Stimulated activated memory B cell treated with anti-CD40 and anti-IgM and Interleukin-4, amounts not matched to agents 10 μg/mL and 1 μg/mL and 100 μg/mL, for 72 hours (primary cell): ENCODE measurements at regions not wholly inside any gene's neighbourhood (a gene's known extent, or its start where the extent isn't known, plus 50 kb on each side); places are given as distances from the start of the nearest gene placed in this dataset.

Source experiments
- ATAC-seq: fragments of 150-1000 bp; cut with Tn5 transposase; 2 replicates; pipeline ENCODE4 v1.10.0; 2021
- H3K27ac Mint-ChIP-seq: one replicate; pipeline ENCODE4 v1.8.0; 2022; ENCODE audit warnings: mild to moderate bottlenecking, mixed read lengths
- H3K27me3 Mint-ChIP-seq: one replicate; pipeline ENCODE4 v1.8.0; 2022; ENCODE audit warnings: mixed read lengths
- H3K36me3 Mint-ChIP-seq: one replicate; pipeline ENCODE4 v1.8.0; 2022; ENCODE audit warnings: mixed read lengths
- H3K4me1 Mint-ChIP-seq: one replicate; pipeline ENCODE4 v1.8.0; 2022; ENCODE audit warnings: mixed read lengths
- H3K4me3 Mint-ChIP-seq: one replicate; pipeline ENCODE4 v1.8.0; 2022; ENCODE audit warnings: mild to moderate bottlenecking, moderate library complexity, mixed read lengths
- H3K9me3 Mint-ChIP-seq: one replicate; pipeline ENCODE4 v1.8.0; 2022; ENCODE audit warnings: mixed read lengths

DNA sequence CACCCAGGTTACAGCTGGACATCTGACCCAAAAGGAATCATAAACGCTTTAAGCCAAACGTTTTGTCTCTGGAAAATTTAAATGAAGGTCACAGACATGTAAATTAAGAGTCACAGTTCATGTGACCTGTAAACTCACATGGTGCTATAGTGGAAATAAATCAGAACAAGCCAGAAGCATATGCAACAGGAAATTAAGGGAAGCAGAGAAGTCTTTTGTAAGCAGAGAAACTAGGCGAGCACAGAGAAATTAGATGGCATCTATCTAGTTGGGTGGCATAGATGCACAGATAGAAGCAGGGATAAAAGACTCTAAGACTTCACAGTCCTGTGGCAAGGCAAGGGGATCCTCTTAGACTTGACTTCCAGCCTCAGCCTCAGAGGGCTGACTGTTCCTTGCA is 264.8 kb downstream of the GASK1B start:
- Mint-ChIP-seq H3K27me3 (no peaks in the 10 kb centered on the region), H3K27ac (no peak overlapping the region), H3K4me3 (no peak overlapping the region), H3K36me3 (no peaks in the 10 kb centered on the region), H3K9me3 (no peaks in the 10 kb centered on the region), H3K4me1 (no peaks in the 10 kb centered on the region)
- no peak for ATAC-seq

DNA sequence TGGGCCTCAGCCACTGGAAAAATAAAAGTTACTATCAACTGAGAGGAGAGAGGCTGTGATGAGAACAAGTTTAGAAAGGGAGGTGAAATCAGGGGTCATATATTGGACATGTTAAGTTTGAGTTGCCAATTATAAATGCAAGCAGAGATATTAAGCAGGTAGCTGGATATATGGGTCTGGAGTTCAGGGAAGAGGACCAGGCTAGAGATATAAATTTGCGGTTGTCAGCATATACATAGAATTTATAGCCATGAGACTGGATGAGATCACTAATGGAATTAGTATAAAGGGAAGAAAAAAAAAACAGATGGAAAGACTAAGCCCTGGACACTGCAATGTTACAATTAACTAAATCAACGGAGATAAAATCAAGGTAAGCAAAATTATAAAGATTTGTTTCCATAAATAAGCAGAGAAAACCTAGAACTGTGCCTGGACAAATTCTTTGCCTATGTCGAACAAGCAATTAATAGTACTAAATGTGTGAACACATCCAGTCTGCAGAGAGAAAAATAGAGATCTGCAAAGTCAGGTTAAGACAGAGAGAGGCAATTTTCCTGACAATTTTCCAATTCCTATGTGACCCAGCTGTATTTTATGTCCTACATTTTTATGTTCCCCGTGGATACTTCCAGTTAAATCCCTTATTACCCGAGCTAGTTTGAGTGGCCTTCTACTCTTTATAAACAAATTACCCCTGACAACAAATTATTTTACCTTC is 265.4 kb downstream of the GASK1B start:
- no peak overlapping the region for H3K4me3 Mint-ChIP-seq
- no peak for ATAC-seq
- no peaks in the 10 kb centered on the region for H3K4me1 Mint-ChIP-seq
- H3K36me3 Mint-ChIP-seq: no peaks in the 10 kb centered on the region
- H3K9me3 Mint-ChIP-seq: no peaks in the 10 kb centered on the region
- no peak overlapping the region for H3K27ac Mint-ChIP-seq
- no peaks in the 10 kb centered on the region for H3K27me3 Mint-ChIP-seq

DNA sequence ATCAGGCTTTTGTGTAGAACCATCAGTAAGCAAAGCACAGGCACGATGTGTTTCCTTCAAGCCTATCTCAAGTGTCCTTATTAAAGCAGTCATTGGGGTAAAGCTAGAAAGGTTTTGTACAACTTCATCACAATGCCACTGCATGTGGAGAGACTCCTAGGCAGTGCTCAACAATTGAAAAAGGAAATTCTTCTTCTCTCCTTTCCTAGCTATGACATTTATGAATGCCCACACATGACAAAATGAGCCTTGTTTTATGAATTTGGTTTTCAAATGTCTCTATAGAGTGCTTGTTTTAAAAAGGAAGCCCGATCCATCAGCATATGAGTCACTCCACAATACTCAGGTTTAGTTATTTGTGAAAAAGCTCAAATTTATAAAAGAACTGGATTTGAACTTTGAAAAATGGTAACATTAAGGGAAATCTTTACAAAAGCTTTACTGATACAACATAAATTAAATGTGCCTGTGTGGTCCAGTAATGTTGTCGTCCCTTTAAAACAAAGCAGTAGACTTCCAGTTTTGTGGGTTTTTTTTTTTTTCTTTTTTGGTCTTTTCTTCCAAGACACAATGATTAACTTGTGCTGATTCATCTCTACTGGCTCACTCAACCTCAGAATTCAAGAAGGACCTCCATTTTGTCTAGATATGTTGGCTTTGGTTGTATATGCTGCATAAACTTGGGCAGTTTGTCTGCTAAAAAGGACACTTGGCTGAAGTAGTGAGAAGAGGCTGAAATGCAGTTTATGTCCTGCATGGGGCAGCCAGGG is 273.8 kb downstream of the GASK1B start:
- Mint-ChIP-seq H3K36me3 (no peaks in the 10 kb centered on the region), H3K4me3 (no peak overlapping the region), H3K9me3 (no peaks in the 10 kb centered on the region), H3K4me1 (no peaks in the 10 kb centered on the region), H3K27ac (no peak overlapping the region), H3K27me3 (no peaks in the 10 kb centered on the region)
- ATAC-seq: no peak

DNA sequence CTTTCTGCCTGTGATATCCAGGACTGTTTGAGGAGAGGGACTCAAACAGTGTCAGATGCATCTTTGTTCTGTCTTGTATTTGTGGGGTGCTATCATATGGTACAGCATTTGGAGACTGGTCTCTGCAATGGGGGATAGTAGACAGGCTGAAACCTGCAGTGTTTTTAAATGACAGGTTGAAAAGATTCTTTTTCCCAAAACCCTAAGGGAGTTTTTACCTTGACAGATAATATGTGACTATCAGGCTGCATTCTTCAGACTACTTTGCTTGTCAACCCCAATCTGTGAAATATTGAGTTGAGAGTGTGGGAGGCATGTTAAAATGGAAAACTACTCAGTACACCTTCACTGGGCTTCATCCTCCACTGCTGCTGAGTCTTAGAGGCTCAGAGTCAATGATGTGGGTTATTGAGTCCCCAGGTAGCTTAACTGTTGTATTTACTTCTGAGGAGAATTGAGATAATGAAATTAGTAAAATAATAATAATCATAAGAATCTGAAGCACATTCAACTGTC is 274.9 kb downstream of the GASK1B start:
- ATAC-seq: no peak
- H3K9me3 Mint-ChIP-seq: no peaks in the 10 kb centered on the region
- no peak overlapping the region for H3K27ac Mint-ChIP-seq
- H3K4me3 Mint-ChIP-seq: no peak overlapping the region
- H3K36me3 Mint-ChIP-seq: no peaks in the 10 kb centered on the region
- no peaks in the 10 kb centered on the region for H3K27me3 Mint-ChIP-seq
- no peaks in the 10 kb centered on the region for H3K4me1 Mint-ChIP-seq

DNA sequence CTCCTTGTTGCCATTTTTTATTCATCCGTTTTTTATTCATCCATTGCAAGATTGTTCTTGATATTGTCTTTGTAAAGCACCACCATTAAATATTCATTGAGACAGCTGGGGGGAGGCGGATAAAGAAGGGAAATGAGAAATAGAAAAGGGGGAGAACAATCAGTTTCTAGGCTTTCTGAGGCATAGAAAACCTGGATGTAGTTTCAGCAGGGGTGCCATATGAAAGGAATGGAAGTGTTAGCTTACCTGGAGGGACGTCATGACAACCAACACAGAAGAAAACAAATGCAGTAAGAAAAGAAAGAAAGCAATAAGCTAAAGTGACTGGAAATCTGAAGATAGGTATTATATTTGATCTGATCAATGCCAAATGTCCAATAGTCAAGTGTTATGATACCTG is 276.1 kb downstream of the GASK1B start:
- no peaks in the 10 kb centered on the region for H3K4me1 Mint-ChIP-seq
- H3K9me3 Mint-ChIP-seq: no peaks in the 10 kb centered on the region
- H3K27me3 Mint-ChIP-seq: no peaks in the 10 kb centered on the region
- H3K36me3 Mint-ChIP-seq: no peaks in the 10 kb centered on the region
- H3K27ac Mint-ChIP-seq: no peak overlapping the region
- H3K4me3 Mint-ChIP-seq: no peak overlapping the region
- ATAC-seq: no peak

DNA sequence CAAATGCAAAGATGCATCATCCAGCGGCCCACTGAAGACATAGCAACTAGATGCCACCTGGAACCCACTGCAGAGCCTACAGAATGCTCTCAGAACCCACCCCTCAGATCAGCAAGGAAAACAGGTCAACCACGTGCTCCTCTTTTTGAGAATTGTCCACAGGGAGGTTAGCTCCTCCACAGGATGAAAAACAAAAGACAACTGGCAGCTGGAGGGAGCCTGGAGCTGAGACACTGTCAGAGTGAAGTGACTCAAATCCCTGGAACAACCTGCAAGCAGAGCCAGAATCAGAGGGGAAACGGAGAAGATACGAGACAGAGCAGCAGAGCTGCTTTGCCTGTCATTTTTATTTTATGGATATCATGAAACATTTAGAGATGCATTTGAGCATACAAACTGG is 277.6 kb downstream of the GASK1B start:
- Mint-ChIP-seq H3K27me3 (no peaks in the 10 kb centered on the region), H3K4me1 (no peaks in the 10 kb centered on the region), H3K36me3 (no peaks in the 10 kb centered on the region), H3K9me3 (no peaks in the 10 kb centered on the region), H3K27ac (no peak overlapping the region), H3K4me3 (no peak overlapping the region)
- no peak for ATAC-seq

DNA sequence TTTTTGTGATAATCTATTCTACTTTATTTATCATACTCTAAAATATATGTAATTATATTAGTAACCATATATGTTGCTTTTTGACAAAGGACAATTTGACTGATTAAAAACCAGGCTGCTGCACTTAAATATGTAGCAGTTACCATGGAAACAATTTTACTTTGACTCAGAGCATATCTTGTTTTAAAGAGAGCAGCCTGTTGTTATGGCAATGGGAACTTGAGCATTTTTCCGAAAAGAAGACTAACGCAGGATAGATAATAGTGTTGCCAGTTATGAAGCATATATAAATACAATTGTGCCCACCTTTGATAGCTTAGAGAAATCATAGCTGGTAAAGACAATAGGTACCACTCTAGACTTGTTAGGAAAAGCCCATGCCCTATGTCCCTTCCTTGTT is 283.0 kb downstream of the GASK1B start:
- no peak overlapping the region for H3K27ac Mint-ChIP-seq
- H3K9me3 Mint-ChIP-seq: no peaks in the 10 kb centered on the region
- H3K36me3 Mint-ChIP-seq: no peaks in the 10 kb centered on the region
- no peak overlapping the region for H3K4me3 Mint-ChIP-seq
- H3K27me3 Mint-ChIP-seq: no peaks in the 10 kb centered on the region
- ATAC-seq: no peak
- H3K4me1 Mint-ChIP-seq: no peaks in the 10 kb centered on the region

DNA sequence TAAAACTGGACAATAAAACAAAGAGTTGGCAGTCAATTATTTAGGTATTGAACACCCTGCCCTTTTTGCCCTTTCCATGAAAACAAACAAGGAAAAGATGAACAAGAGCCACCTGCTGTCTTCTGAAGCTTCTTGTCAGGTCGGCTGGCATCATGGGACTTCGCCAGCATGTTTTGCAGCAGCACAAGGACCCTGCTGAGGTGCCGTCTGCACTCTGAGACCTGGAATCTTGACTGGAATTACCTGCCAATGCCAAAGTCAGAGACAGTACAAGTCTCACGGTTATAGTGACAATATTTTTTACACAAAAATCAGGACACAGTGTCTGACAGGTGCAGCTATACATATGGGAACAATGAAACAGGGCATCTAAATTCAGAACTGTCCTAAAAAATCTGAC is 284.5 kb downstream of the GASK1B start:
- Mint-ChIP-seq H3K27me3 (no peaks in the 10 kb centered on the region), H3K4me1 (no peaks in the 10 kb centered on the region), H3K27ac (no peak overlapping the region), H3K9me3 (no peaks in the 10 kb centered on the region), H3K36me3 (no peaks in the 10 kb centered on the region), H3K4me3 (no peak overlapping the region)
- ATAC-seq: no peak

DNA sequence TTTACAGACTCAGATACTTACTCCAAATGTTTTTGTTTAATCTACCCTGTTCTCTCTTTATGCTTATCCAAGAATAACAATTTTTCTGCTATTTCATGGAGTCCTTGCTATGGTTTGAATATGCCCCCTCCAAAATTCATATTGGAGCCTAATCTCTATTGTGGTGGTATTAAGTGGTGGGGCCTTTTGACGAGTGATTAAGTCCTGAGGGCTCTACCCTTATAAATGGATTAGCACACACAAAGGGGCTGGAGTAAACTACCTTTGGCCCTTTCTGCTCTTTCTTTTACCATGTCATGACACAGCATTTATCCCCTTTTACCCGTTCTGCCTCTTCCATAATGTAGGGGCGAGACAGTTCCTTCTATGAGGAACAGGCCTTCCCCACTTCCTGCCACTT is 285.5 kb downstream of the GASK1B start:
- Mint-ChIP-seq H3K9me3 (no peaks in the 10 kb centered on the region), H3K36me3 (no peaks in the 10 kb centered on the region), H3K4me3 (no peak overlapping the region)

DNA sequence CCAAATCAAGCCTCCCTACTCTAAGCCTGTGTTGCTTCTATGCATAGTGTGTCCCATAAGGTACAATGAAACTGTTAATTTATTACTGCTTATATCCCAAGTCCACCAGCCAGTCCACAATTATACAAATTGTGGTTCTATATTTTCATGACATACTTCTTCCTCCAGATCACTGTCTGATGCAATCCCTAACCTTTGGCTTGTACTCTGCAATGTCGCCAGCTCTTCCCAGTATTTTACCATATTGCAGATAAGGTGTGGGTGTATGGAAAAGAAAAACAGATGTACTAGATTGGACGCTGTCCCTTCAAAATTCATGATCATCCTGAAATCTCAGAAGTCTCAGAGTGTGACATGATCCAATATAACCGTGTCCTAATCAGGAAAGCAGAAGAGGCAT is 286.2 kb downstream of the GASK1B start:
- Mint-ChIP-seq H3K27ac (no peak overlapping the region), H3K9me3 (no peaks in the 10 kb centered on the region), H3K4me3 (no peak overlapping the region), H3K27me3 (no peaks in the 10 kb centered on the region), H3K4me1 (no peaks in the 10 kb centered on the region), H3K36me3 (no peaks in the 10 kb centered on the region)
- ATAC-seq: no peak

More for the DNA sequence above, 285.5 kb downstream of the GASK1B start:
- no peaks in the 10 kb centered on the region for H3K27me3 Mint-ChIP-seq
- no peaks in the 10 kb centered on the region for H3K4me1 Mint-ChIP-seq
- no peak for ATAC-seq
- no peak overlapping the region for H3K27ac Mint-ChIP-seq

DNA sequence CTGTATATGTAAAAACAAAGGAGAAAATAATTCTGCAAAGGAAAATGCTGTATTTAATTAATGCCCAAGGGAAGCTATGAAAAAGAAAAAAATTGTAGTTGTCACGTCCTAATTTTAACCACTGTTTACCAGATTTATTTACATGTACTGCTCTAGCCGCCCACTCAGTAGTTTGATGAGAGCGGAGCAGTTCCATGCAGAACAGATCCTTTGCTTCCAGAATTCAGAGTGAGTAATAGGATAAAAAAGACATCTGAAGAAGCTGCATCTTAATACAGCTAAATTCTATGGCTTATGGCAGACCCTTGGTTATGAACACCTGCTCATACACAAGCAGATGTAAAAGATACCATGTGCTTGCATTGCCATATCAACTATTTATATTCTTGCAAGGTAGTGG is 287.0 kb downstream of the GASK1B start:
- Mint-ChIP-seq H3K27ac (no peak overlapping the region), H3K4me3 (no peak overlapping the region), H3K36me3 (no peaks in the 10 kb centered on the region), H3K4me1 (no peaks in the 10 kb centered on the region), H3K27me3 (no peaks in the 10 kb centered on the region), H3K9me3 (no peaks in the 10 kb centered on the region)
- ATAC-seq: no peak

DNA sequence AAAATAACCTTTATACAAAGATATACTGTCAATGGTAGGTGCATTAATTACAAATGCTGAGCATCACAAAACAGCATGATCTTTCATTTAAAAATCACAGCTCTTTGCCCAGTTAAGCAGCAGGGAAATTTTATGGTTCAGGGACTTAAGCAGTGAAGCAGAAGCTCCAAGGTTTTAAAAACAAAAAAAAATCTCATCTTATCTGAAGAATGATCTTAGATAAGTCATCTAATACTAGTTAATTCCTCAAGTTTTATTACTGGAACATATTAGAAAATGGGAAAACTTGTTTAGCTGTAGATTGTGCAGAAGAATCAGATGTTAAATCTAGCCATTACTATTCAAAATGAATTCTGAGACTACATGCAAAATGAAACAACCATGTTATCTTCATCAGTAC is 289.9 kb downstream of the GASK1B start:
- no peaks in the 10 kb centered on the region for H3K4me1 Mint-ChIP-seq
- no peaks in the 10 kb centered on the region for H3K36me3 Mint-ChIP-seq
- no peak overlapping the region for H3K27ac Mint-ChIP-seq
- peaks cover 2% of the 10 kb centered on the region for H3K9me3 Mint-ChIP-seq
- H3K27me3 Mint-ChIP-seq: no peaks in the 10 kb centered on the region
- H3K4me3 Mint-ChIP-seq: no peak overlapping the region
- ATAC-seq: no peak

DNA sequence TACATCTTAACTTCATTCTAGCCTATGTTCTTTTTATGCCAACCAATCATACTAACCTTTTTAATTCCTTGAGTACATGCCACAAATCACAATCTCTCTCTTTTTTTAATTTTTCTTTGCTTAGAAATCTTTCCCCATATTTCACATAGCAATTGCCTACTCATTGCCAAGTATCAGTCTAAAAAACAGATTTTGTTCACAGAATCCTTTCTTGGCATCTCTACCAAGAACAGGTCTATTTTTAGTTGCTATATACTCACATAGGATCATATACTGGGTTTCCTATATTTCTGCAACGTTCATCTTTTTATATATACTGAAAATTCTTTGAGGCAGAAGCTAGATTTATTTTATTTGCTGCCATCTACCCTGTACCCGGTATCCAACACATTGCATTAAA is 292.1 kb downstream of the GASK1B start:
- Mint-ChIP-seq H3K27ac (no peak overlapping the region), H3K4me3 (no peak overlapping the region), H3K27me3 (no peaks in the 10 kb centered on the region), H3K36me3 (no peaks in the 10 kb centered on the region), H3K4me1 (no peaks in the 10 kb centered on the region), H3K9me3 (peaks cover 6% of the 10 kb centered on the region)
- no peak for ATAC-seq

DNA sequence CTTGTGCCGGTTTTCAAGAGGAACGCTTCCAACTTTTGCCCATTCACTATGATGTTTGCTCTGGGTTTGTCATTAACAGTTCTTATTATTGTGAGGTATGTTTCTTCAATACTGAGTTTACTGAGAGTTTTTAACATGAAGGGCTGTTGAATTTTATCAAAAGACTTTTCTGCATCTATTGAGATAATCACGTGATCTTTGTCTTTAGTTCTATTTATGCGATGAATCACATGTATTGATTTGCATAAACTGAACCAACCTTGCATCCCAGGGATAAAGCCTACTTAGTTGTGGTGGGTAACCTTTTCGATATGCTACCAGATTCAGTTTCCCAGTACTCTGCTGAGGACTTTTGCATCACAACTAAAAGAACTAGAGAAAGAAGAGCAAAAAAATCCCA is 318.0 kb downstream of the GASK1B start:
- Mint-ChIP-seq H3K9me3 (peaks cover 7% of the 10 kb centered on the region), H3K27ac (no peak overlapping the region), H3K4me3 (no peak overlapping the region), H3K4me1 (no peaks in the 10 kb centered on the region), H3K36me3 (no peaks in the 10 kb centered on the region), H3K27me3 (no peaks in the 10 kb centered on the region)
- no peak for ATAC-seq

DNA sequence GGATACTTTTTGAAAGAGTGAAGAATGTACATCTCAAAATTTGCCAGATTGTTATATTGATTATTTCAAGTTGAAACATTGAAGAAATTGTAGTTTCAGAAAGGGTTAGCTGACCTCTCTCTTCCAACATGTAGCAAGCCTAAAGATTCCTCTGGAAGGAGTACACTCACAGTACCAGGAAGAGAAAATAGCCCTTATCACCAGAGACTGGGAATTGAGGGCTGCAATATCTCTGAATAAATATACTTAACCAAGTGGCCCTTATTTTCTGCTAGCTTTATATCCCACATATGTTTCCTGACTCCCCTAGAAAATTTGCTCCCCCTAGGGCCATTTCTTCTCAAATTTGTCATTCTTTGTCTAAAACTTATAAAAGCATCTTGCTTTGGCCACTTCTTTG is 332.2 kb downstream of the GASK1B start:
- no peak for ATAC-seq
- Mint-ChIP-seq H3K4me1 (no peaks in the 10 kb centered on the region), H3K27ac (no peak overlapping the region), H3K9me3 (peaks cover 6% of the 10 kb centered on the region), H3K27me3 (no peaks in the 10 kb centered on the region), H3K36me3 (no peaks in the 10 kb centered on the region), H3K4me3 (no peak overlapping the region)

DNA sequence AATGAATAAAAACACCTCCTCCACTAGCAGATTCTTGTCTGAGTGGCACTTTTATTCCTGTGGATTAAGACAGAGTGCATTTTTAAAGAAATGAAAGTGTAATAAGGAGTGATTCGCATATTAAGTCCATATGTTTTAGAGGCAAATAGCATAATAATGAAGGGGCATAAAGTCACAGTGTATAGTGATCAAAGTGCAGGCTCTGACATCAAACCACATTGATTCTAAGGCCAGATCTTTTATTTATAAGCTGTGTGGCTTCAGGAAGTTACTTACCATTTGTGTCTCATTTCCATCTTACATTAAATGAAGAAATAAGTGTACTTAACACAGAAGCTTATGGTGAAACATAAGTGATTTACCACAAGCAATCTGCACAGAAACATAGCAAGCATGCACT is 332.8 kb downstream of the GASK1B start:
- H3K27ac Mint-ChIP-seq: no peak overlapping the region
- peaks cover 6% of the 10 kb centered on the region for H3K9me3 Mint-ChIP-seq
- H3K4me3 Mint-ChIP-seq: no peak overlapping the region
- H3K27me3 Mint-ChIP-seq: no peaks in the 10 kb centered on the region
- H3K36me3 Mint-ChIP-seq: no peaks in the 10 kb centered on the region
- no peaks in the 10 kb centered on the region for H3K4me1 Mint-ChIP-seq
- no peak for ATAC-seq
